HG03571 (cell line): ENCODE measurements at regions not wholly inside any gene's neighbourhood (a gene's known extent, or its start where the extent isn't known, plus 50 kb on each side); places are given as distances from the start of the nearest gene placed in this dataset.
"Not testable (repeated sequence)": the region's sequence is repeated elsewhere in the genome, so short reads cannot be mapped to it uniquely, and the experiment has no call there.

Source experiments
- ATAC-seq: cut with Tn5 transposase; IDR thresholded peaks from one replicate; pipeline ENCODE4 v1.9.1; 2021; ENCODE audit not compliant: unreplicated experiment

GRCh38 chr18:11391661-11392060 is 217.7 kb upstream of the SLC35G4 start:
- ATAC-seq, result no peak

DNA sequence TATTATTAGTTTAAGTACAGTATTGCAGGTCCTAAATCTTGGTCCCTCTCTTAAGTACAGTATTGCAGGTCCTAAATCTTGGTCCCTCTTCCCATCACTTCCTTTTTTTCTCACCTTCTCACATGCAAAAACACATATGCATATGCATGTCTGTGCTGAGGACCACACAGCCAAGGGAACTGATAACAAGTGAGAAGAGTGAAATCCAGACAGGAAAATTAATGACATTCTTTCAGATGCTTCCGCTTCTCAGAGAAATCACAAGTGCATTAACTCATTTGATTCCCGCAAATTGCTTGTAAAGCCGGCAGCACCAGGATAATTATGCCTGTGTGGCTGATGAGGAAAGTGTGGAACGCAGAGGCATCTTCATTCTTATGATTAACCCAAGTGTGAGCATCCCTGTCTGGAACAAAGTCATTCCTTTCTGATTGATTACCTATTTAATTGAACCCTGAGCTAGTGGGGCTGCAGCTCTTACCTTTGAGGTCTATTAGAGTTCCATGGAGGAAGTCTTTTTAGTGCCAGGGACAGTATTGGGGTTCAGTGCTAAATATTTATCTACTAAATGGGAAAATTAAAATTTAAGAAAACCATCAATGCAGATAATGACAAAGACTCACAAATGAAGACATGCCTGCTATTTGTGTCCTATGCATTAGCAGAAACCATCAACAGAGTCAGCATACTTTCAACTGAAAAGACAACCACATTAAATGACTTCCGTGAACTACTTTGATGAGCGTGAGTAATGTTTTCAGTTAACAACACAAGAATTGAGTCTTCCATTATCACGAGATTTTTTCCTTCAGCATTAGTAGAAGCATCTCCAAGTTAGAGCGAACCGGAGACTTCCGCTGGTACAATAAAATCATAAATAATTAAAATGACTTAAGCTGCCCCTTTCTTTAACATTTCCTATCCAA is 220.4 kb upstream of the SLC35G4 start:
- ATAC-seq, result no peak

DNA sequence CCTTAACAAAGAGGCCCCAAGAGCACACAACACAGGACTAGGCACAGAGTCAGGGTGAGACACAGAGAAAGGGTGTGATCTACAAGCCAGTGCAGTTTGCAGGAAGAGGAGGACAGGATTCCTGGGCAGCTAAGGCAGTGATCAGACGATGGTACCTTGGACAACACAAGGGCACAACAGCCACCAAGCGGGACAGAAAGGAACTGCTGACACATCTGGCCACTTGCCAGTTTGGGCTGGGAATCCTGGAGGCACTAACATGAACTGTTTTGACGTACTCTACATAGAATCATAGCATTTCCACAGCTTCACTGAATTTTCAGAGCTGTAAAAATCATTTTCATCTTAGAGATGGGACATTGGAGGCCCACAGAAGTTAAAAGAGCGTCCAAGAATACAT is 221.5 kb upstream of the SLC35G4 start:
- no peak for ATAC-seq

DNA sequence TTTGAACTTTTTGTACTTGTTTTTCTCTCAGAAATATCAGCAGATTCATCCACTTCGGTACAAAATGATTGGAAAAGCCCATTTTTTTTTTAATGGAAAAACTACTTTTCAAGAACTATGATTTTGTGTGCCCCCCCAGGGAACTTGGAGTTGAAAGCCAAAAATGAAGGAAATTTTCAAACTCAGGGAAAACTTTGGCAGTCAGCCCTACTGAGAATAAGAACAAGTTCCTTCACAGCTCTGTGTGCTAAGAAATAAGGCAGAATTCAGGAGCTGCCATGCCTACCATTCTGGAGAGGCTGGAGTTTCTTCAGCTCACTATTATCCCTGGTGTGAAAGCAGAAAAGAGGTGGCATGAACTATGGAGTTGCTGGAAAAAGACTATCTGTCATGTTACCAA is 226.0 kb upstream of the SLC35G4 start:
- ATAC-seq, result no peak

DNA sequence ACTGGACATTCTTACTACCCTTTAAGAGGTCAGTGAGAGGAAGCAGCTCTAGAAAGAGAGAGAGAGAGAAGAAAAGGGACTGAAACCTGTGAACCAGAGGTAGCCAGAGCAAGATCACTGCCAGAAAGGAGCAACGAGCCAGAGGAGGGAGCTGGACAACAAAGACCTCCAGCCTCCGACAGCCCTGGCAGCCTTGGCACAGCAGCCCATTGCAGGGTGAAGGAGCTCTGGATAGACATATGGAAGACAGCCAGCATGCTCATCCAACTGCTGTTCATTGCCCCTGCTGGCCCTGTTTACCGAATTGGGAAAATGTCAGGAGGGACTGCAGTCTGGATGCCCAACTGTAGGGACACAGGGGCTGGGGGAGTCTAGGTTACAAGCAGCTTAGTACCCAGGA is 228.4 kb upstream of the SLC35G4 start:
- ATAC-seq, result no peak

DNA sequence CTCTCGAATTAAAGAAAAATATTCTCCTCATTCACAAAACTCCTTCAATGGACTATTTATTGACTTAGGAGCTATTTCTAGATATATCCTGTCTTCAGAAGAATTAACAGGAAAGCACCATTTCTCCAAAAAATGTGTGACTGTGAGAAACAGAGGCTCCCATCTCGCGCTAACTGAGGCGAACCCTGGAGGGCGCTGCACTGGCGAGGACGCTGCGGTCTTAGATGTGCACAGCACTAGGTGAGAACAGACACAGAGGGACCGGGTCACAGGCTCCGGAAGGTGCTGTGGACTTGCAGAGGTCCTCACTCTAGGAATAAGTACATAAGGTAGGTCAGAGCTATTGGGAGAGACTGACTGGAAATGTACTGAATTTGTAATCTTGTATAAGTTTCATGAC is 229.7 kb upstream of the SLC35G4 start:
- ATAC-seq, result no peak

GRCh38 chr18:11377766-11378540 is 228.6 kb upstream of the PIEZO2 start:
- ATAC-seq, result no peak

GRCh38 chr18:11372163-11372562 is 222.8 kb upstream of the PIEZO2 start:
- ATAC-seq, result no peak

DNA sequence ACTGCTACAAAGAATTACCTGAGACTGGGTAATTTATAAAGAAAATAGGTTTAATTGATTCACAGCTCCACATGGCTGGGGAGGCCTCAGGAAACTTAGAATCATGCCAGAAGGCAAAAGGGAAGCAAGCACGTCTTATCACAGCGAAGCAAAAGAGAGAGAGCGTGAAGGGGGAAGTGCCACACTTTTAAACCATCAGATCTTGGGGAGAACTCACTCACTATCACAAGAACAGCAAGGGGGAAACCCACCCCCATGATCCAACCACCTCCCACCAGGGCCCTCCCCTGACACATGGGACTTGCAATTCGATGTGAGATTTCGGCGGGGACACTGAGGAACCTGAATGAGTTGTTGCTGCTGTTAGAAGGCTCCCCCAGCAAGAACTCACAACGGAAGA is 220.2 kb upstream of the PIEZO2 start:
- no peak for ATAC-seq

DNA sequence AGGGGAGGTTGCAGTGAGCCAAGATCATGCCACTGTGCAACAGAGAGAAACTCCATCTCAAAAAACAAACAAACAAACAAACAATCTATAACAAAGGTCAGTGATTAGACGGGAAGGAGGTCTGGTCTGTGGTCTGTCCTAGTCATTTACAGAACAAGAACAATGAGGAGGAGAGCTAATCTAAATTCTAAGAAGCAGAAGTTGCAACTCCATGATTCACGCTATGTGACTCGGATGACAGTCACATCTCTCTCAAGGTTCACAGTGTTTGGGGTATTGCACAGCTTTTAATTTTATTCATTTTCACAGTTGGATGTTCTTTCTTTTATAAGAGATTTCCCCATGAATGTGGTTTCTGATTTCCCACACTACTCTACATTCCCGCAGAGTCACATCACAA is 218.7 kb upstream of the PIEZO2 start:
- no peak for ATAC-seq

- no peak for ATAC-seq
These were observed 218.0 kb upstream of the PIEZO2 start for GRCh38 chr18:11367351-11367750.

DNA sequence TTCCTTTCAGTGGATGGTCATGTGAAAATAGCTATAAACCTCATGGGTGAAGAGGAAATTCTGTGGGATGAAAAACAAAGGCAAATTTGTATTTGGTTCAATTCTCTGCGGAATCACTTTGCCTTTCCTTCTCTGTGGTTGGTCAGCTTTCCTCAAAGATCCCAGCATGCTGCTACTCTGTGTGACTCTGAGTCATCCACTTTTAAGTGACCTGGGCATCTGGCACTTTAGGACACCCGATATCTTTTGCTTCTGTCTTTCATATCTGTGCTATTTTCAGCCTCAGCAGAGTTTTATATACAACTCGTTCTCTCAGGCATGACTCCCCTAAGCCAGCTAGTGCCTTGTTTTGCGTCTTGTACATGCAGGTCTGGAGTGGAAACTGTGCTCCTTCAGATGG is 217.0 kb upstream of the PIEZO2 start:
- no peak for ATAC-seq

GRCh38 chr18:11362856-11363255 is 213.5 kb upstream of the PIEZO2 start:
- no peak for ATAC-seq

GRCh38 chr18:11361862-11362261 is 212.5 kb upstream of the PIEZO2 start:
- not testable (repeated sequence) for ATAC-seq

DNA sequence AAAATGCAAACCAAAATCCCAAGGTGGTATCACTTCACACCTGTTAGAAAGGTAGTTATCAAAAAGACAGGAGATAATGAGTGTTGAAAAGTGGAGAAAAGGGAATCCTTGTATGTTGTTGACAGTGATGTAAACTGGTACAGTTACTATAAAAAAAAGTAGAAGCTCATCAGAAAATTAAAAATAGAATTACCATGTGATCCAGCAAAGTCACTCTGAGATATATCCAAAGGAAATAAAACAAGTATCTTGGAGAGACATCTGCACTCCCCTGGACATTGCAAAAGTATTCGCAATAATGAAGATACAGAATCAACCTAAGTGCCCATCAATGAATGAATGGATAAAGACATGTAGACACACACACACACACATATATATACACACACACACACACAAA is 208.3 kb upstream of the PIEZO2 start:
- no peak for ATAC-seq

GRCh38 chr18:11344576-11344975 is 195.2 kb upstream of the PIEZO2 start:
- ATAC-seq, result not testable (repeated sequence)

DNA sequence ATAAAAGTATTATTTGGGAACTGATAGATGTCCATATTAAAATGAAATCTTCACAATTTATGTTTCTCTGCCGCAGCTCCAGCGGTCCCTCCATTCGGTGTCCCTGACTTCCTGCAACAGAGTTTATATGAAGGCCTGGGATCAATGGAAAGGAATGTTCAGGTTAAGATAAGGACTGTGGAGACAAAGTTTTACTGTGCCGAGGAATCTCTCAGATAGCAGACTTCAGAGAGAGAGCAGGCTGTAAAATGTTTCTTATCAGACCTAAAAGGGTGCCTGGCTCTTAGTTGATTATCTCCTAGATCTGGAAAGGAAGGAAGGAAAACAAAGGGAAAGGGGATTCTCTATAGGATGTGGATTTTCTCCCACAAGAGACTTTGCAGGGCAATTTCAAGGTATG is 193.7 kb upstream of the PIEZO2 start:
- ATAC-seq, result no peak

- ATAC-seq, result not testable (repeated sequence)
These were observed 192.7 kb upstream of the PIEZO2 start for GRCh38 chr18:11342115-11342514.

DNA sequence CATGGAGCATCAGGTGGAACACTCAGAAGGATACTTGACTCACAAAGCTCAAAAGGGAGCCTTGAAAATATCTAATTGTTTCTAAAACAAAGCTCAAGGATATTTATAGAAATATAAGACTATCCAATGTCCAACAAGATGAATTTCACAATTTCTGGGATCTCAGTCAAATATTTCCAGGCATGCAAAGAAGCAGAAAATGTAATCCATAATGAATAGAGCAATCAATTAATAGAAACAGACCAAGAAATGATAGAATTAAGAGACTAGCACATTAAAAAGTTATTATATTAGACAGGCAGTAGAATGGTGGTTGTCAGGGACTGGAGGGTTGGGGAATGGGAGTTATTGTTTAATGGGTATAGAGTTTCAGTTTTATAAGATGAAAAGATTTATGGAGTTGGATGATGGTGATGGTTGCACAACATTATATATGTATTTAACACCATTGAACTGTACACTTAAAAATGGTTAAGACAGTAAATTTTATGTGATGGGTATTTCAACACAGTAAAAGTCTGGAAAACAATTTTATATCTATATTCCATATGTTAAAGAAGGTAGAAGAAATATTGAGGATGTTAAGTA is 189.9 kb upstream of the PIEZO2 start:
- no peak for ATAC-seq

GRCh38 chr18:11336241-11336640 is 186.9 kb upstream of the PIEZO2 start:
- ATAC-seq, result no peak

GRCh38 chr18:11327391-11328009 is 178.1 kb upstream of the PIEZO2 start:
- ATAC-seq, result no peak
